GM12878 (cell line): ENCODE measurements at regions not wholly inside any gene's neighbourhood (a gene's known extent, or its start where the extent isn't known, plus 50 kb on each side); places are given as distances from the start of the nearest gene placed in this dataset.

ENCODE experiments used
- CBX5 ChIP-seq: sonication (generic); IDR thresholded peaks from 2 replicates; pipeline ENCODE4 v1.6.1; 2016; ENCODE audit warnings: low read depth, moderate library complexity, mild to moderate bottlenecking, inconsistent platforms
- CTCF ChIP-seq, 3 experiments: IDR thresholded peaks in 2 of 3; conservative IDR thresholded peaks in 1 of 3; 2 replicates each; pipeline ENCODE4 v1.5.1; 2011; ENCODE audit warnings: low read depth in 3 of 3, low read length in 3 of 3, mild to moderate bottlenecking in 3 of 3, control low read depth in 2 of 3, moderate library complexity in 2 of 3, inconsistent platforms in 1 of 3, mixed read lengths in 1 of 3; ENCODE audit not compliant: control insufficient read depth in 2 of 3, insufficient read depth in 1 of 3; ENCODE audit errors: extremely low read depth in 1 of 3
- MYC ChIP-seq: IDR thresholded peaks from 2 replicates; pipeline ENCODE4 v1.6.1; 2011; ENCODE audit warnings: mild to moderate bottlenecking, low read length, moderate library complexity, inconsistent platforms; ENCODE audit not compliant: insufficient read depth, insufficient replicate concordance, insufficient read length, severe bottlenecking
- NFIC ChIP-seq: IDR thresholded peaks from 2 replicates; pipeline ENCODE4 v1.6.1; 2012; ENCODE audit warnings: low read depth, mild to moderate bottlenecking, inconsistent platforms, low read length, moderate library complexity
- RCOR1 ChIP-seq: conservative IDR thresholded peaks from 2 replicates; pipeline ENCODE4 v1.6.1; 2012; ENCODE audit warnings: low read depth, low read length, improper control_type of control experiment

GRCh38 chr14:104506461-104507253, 72.9 kb upstream of the C14orf180 start:
- no peak for TF ChIP-seq CTCF (IDR thresholded peaks at IDR 0.05 in 2 of 3, conservative IDR thresholded peaks at IDR 0.05 in 1 of 3; ENCODE audit: control insufficient read depth in 2 of 3, extremely low read depth in 1 of 3, insufficient read depth in 1 of 3, low read depth in 3 of 3, low read length in 3 of 3)
- TF ChIP-seq CBX5, result no peak
- TF ChIP-seq NFIC, result no peak
- no peak for TF ChIP-seq RCOR1
- TF ChIP-seq MYC, result no peak
